ENCODE measurements at regions not wholly inside any gene's neighbourhood (a gene's known extent, or its start where the extent isn't known, plus 50 kb on each side); places are given as distances from the start of the nearest gene placed in this dataset.

DNA sequence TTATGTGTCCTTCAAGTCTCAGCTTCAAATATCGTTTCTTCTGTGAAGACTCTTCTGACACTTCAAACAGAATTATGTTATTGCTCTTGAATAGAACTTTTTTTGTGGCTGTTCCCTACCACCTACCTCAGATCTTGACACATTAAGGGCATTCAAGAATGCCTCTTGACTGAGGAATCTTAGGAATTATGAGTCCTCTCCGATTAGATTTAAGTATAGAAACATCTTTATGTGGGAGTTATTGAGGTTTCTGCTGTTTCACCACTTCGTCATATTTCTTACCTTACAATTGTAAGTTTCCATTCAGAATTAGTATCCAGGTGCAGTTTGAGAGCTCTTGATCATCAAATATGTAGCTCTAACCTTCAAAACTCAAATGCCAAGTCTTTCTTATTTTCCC is 324.2 kb upstream of the NUDT12 start:
- Mint-ChIP-seq H3K4me3 (ENCODE audit: low read depth, unreplicated experiment) (no peak overlapping the region), H3K27ac (ENCODE audit: unreplicated experiment) (no peak overlapping the region), H3K27me3 (ENCODE audit: unreplicated experiment) (no peaks in the 10 kb centered on the region), H3K36me3 (ENCODE audit: insufficient read depth, unreplicated experiment) (no peaks in the 10 kb centered on the region), H3K9me3 (ENCODE audit: low read depth, unreplicated experiment) (no peaks in the 10 kb centered on the region), H3K4me1 (ENCODE audit: low read depth, unreplicated experiment) (no peaks in the 10 kb centered on the region)
- no peak for DNase-seq
- TF ChIP-seq, protein P1, sequence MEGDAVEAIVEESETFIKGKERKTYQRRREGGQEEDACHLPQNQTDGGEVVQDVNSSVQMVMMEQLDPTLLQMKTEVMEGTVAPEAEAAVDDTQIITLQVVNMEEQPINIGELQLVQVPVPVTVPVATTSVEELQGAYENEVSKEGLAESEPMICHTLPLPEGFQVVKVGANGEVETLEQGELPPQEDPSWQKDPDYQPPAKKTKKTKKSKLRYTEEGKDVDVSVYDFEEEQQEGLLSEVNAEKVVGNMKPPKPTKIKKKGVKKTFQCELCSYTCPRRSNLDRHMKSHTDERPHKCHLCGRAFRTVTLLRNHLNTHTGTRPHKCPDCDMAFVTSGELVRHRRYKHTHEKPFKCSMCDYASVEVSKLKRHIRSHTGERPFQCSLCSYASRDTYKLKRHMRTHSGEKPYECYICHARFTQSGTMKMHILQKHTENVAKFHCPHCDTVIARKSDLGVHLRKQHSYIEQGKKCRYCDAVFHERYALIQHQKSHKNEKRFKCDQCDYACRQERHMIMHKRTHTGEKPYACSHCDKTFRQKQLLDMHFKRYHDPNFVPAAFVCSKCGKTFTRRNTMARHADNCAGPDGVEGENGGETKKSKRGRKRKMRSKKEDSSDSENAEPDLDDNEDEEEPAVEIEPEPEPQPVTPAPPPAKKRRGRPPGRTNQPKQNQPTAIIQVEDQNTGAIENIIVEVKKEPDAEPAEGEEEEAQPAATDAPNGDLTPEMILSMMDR (IDR thresholded peaks at IDR 0.05; ENCODE audit: unreplicated experiment) = no peak
- CTCF ChIA-PET = no interaction called here
- intact Hi-C loops (cut with micrococcal nuclease; ENCODE audit: unreplicated experiment) = no loop called here
- no TSS peak for BruUV-seq (replicated peaks)

GRCh38 chr5:103883143-103883542 is 320.6 kb upstream of the NUDT12 start:
- TF ChIP-seq, protein P1 (IDR thresholded peaks at IDR 0.05; ENCODE audit: unreplicated experiment) = no peak
- no TSS peak for BruUV-seq (replicated peaks)
- no peaks in the 10 kb centered on the region for H3K27me3 Mint-ChIP-seq (ENCODE audit: unreplicated experiment)
- H3K4me1 Mint-ChIP-seq (ENCODE audit: low read depth, unreplicated experiment) = no peaks in the 10 kb centered on the region
- no peaks in the 10 kb centered on the region for H3K36me3 Mint-ChIP-seq (ENCODE audit: insufficient read depth, unreplicated experiment)
- DNase-seq = no peak
- CTCF ChIA-PET = no interaction called here
- no peaks in the 10 kb centered on the region for H3K9me3 Mint-ChIP-seq (ENCODE audit: low read depth, unreplicated experiment)
- H3K4me3 Mint-ChIP-seq (ENCODE audit: low read depth, unreplicated experiment) = no peak overlapping the region
- intact Hi-C loops (cut with micrococcal nuclease; ENCODE audit: unreplicated experiment) = no loop called here
- H3K27ac Mint-ChIP-seq (ENCODE audit: unreplicated experiment) = no peak overlapping the region

DNA sequence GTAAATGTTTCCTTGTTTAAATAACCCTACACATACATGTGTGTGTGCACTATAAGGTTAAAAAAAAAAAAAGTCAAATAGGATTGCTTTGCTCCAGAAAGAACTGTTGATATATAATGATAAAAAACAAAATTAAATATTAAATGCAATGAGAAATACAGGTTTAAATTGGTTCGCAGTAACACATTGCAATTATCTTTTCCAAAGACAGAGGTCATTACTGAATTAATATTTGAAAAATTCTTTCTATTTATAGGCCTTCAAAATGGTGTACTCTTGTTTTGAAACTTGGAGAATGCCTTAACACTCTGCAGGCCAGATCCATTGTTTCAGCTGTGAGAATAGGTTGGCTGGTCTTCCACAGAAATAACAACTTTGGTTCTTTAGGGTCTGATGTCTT is 319.0 kb upstream of the NUDT12 start:
- Mint-ChIP-seq H3K4me3 (ENCODE audit: low read depth, unreplicated experiment) (no peak overlapping the region), H3K27ac (ENCODE audit: unreplicated experiment) (no peak overlapping the region), H3K4me1 (ENCODE audit: low read depth, unreplicated experiment) (no peaks in the 10 kb centered on the region), H3K27me3 (ENCODE audit: unreplicated experiment) (no peaks in the 10 kb centered on the region), H3K36me3 (ENCODE audit: insufficient read depth, unreplicated experiment) (no peaks in the 10 kb centered on the region), H3K9me3 (ENCODE audit: low read depth, unreplicated experiment) (no peaks in the 10 kb centered on the region)
- TF ChIP-seq, protein P1 (IDR thresholded peaks at IDR 0.05; ENCODE audit: unreplicated experiment) = no peak
- CTCF ChIA-PET = no interaction called here
- intact Hi-C loops (cut with micrococcal nuclease; ENCODE audit: unreplicated experiment) = no loop called here
- DNase-seq = no peak
- BruUV-seq (replicated peaks) = no TSS peak

- no TSS peak for BruUV-seq (replicated peaks)
- Mint-ChIP-seq H3K9me3 (ENCODE audit: low read depth, unreplicated experiment) (no peaks in the 10 kb centered on the region), H3K4me3 (ENCODE audit: low read depth, unreplicated experiment) (no peak overlapping the region), H3K27ac (ENCODE audit: unreplicated experiment) (no peak overlapping the region), H3K27me3 (ENCODE audit: unreplicated experiment) (no peaks in the 10 kb centered on the region), H3K36me3 (ENCODE audit: insufficient read depth, unreplicated experiment) (no peaks in the 10 kb centered on the region), H3K4me1 (ENCODE audit: low read depth, unreplicated experiment) (no peaks in the 10 kb centered on the region)
- TF ChIP-seq, protein P1 (IDR thresholded peaks at IDR 0.05; ENCODE audit: unreplicated experiment) = no peak
- no peak for DNase-seq
- intact Hi-C loops (cut with micrococcal nuclease; ENCODE audit: unreplicated experiment) = no loop called here
- CTCF ChIA-PET = no interaction called here
These were observed 305.4 kb upstream of the NUDT12 start for GRCh38 chr5:103867857-103868598.

Data from Calu3 (cell line).